Activated T-helper 1 cell treated with anti-CD3 and anti-CD28 coated beads, Interleukin-2, amount 50 U/mL, for 16 hours (primary cell): ENCODE measurements at regions not wholly inside any gene's neighbourhood (a gene's known extent, or its start where the extent isn't known, plus 50 kb on each side); places are given as distances from the start of the nearest gene placed in this dataset.

Source experiments
- DNase-seq, 2 donors: peaks; one replicate each; pipeline ENCODE4 v3.0.0-alpha.2; 2020; ENCODE audit warnings: low read depth in 1 of 2, low spot score in 1 of 2

GRCh38 chr4:37068580-37068979 lies 176.0 kb upstream of the NWD2 start:
- no peak for DNase-seq

- no peak for DNase-seq
Measured at GRCh38 chr4:37070041-37070440, 174.5 kb upstream of the NWD2 start.

- no peak for DNase-seq
Measured at GRCh38 chr4:37071576-37071975, 173.0 kb upstream of the NWD2 start.

- no peak for DNase-seq
Measured at GRCh38 chr4:37073226-37073840, 171.2 kb upstream of the NWD2 start.

- DNase-seq: no peak
Measured at GRCh38 chr4:37082912-37083311, 161.6 kb upstream of the NWD2 start.

GRCh38 chr4:37095925-37096324 lies 148.6 kb upstream of the NWD2 start:
- DNase-seq: no peak

GRCh38 chr4:37101182-37101581 lies 143.4 kb upstream of the NWD2 start:
- no peak for DNase-seq

- no peak for DNase-seq
Measured at GRCh38 chr4:37101686-37102085, 142.9 kb upstream of the NWD2 start.

GRCh38 chr4:37109756-37110155 lies 134.8 kb upstream of the NWD2 start:
- DNase-seq: no peak

GRCh38 chr4:37124800-37125199 lies 119.7 kb upstream of the NWD2 start:
- DNase-seq: no peak

GRCh38 chr4:37126051-37126450 lies 118.5 kb upstream of the NWD2 start:
- DNase-seq: no peak

GRCh38 chr4:37130465-37130864 lies 114.1 kb upstream of the NWD2 start:
- DNase-seq: no peak

GRCh38 chr4:37132351-37132974 lies 112.1 kb upstream of the NWD2 start:
- DNase-seq: no peak

- no peak for DNase-seq
Measured at GRCh38 chr4:37132975-37133360, 111.6 kb upstream of the NWD2 start.

GRCh38 chr4:37138019-37138653 lies 106.4 kb upstream of the NWD2 start:
- DNase-seq: no peak

GRCh38 chr4:37138789-37139188 lies 105.8 kb upstream of the NWD2 start:
- no peak for DNase-seq

- no peak for DNase-seq
Measured at GRCh38 chr4:37139987-37140386, 104.6 kb upstream of the NWD2 start.

- no peak for DNase-seq
Measured at GRCh38 chr4:37146260-37146659, 98.3 kb upstream of the NWD2 start.

GRCh38 chr4:37157476-37158167 lies 86.9 kb upstream of the NWD2 start:
- DNase-seq: no peak

GRCh38 chr4:37160653-37161052 lies 83.9 kb upstream of the NWD2 start:
- DNase-seq: no peak

GRCh38 chr4:37165844-37166243 lies 78.7 kb upstream of the NWD2 start:
- no peak for DNase-seq

- DNase-seq: no peak
Measured at GRCh38 chr4:37169956-37170355, 74.6 kb upstream of the NWD2 start.
